DOHH2 (cell line): ENCODE measurements at regions not wholly inside any gene's neighbourhood (a gene's known extent, or its start where the extent isn't known, plus 50 kb on each side); places are given as distances from the start of the nearest gene placed in this dataset.

Experiments used
- H3F3A ChIP-seq: fragments of 200-600 bp; sonication (generic), shearing (Covaris generic); 2 replicates; pipeline ENCODE4 v1.6.0; 2016; ENCODE audit warnings: antibody characterized with exemption, mild to moderate bottlenecking; ENCODE audit not compliant: control insufficient read depth, insufficient read depth
- H3K27ac ChIP-seq: fragments of 200-600 bp; sonication (generic); 2 replicates; pipeline ENCODE4 v1.5.1; 2014; ENCODE audit warnings: low read depth, mild to moderate bottlenecking, low read length, moderate library complexity
- H3K27me3 ChIP-seq: fragments of 200-600 bp; sonication (generic); 2 replicates; pipeline ENCODE4 v1.6.1; 2014; ENCODE audit warnings: mild to moderate bottlenecking, low read length, mixed read lengths; ENCODE audit not compliant: control insufficient read depth
- H3K36me3 ChIP-seq: fragments of 200-600 bp; sonication (generic); 2 replicates; pipeline ENCODE4 v1.6.1; 2014; ENCODE audit warnings: mild to moderate bottlenecking, low read length, moderate library complexity, mixed read lengths; ENCODE audit not compliant: control insufficient read depth
- H3K4me1 ChIP-seq: fragments of 200-600 bp; sonication (generic); 2 replicates; pipeline ENCODE4 v1.6.1; 2014; ENCODE audit warnings: mild to moderate bottlenecking, low read length, mixed read lengths; ENCODE audit not compliant: control insufficient read depth
- H3K4me2 ChIP-seq: fragments of 200-600 bp; sonication (generic); 2 replicates; pipeline ENCODE4 v1.6.0; 2014; ENCODE audit warnings: mild to moderate bottlenecking, low read length, moderate library complexity
- H3K4me3 ChIP-seq: fragments of 200-600 bp; sonication (generic); 2 replicates; pipeline ENCODE4 v1.5.1; 2014; ENCODE audit warnings: mild to moderate bottlenecking, low read length, mixed read lengths
- H3K79me2 ChIP-seq: fragments of 200-600 bp; sonication (generic); 2 replicates; pipeline ENCODE4 v1.6.1; 2014; ENCODE audit warnings: mild to moderate bottlenecking, low read length, mixed read lengths; ENCODE audit not compliant: control insufficient read depth
- H3K9me2 ChIP-seq: fragments of 200-600 bp; sonication (generic); replicated peaks from 2 replicates; pipeline ENCODE4 v1.6.1; 2014; ENCODE audit warnings: mild to moderate bottlenecking, low read length, mixed read lengths; ENCODE audit not compliant: control insufficient read depth
- H3K9me3 ChIP-seq: fragments of 200-600 bp; sonication (generic); 2 replicates; pipeline ENCODE4 v1.6.1; 2014; ENCODE audit warnings: antibody characterized with exemption, low read length, mixed read lengths; ENCODE audit not compliant: control insufficient read depth, insufficient read depth
- H4K20me1 ChIP-seq: fragments of 200-600 bp; sonication (generic); 2 replicates; pipeline ENCODE4 v1.6.0; 2014; ENCODE audit warnings: low read depth, mild to moderate bottlenecking, antibody characterized with exemption, low read length, moderate library complexity; ENCODE audit not compliant: control insufficient read depth, insufficient read depth
- CTCF ChIP-seq: fragments of 200-600 bp; sonication (generic); IDR thresholded peaks from one replicate; pipeline ENCODE4 v1.5.1; 2014; ENCODE audit warnings: antibody characterized with exemption, mild to moderate bottlenecking, low read depth, low read length; ENCODE audit not compliant: poor library complexity, severe bottlenecking
- EZH2phosphoT487 ChIP-seq: fragments of 200-600 bp; sonication (generic); IDR thresholded peaks from 2 replicates; pipeline ENCODE4 v1.6.1; 2017; ENCODE audit warnings: borderline replicate concordance, mild to moderate bottlenecking, antibody characterized with exemption, low read length, moderate library complexity, mixed read lengths

GRCh38 chr13:50187352-50188029 is 172.2 kb downstream of the KCNRG start:
- Histone ChIP-seq H3K79me2 (no peaks in the 10 kb centered on the region), H3K9me2 (no peaks in the 10 kb centered on the region), H3K36me3 (no peaks in the 10 kb centered on the region), H3K27me3 (no peaks in the 10 kb centered on the region), H3K9me3 (no peaks in the 10 kb centered on the region), H3F3A (no peaks in the 10 kb centered on the region), H3K4me1 (no peaks in the 10 kb centered on the region), H3K27ac (no peak overlapping the region), H4K20me1 (no peaks in the 10 kb centered on the region), H3K4me2 (no peak overlapping the region), H3K4me3 (no peak overlapping the region)
- TF ChIP-seq CTCF (no peak), EZH2phosphoT487 (no peak)

- H3K27ac ChIP-seq, result no peak overlapping the region
- TF ChIP-seq EZH2phosphoT487 (no peak), CTCF (no peak)
- no peaks in the 10 kb centered on the region for H3K4me1 ChIP-seq
- H4K20me1 ChIP-seq, result no peaks in the 10 kb centered on the region
- H3K4me3 ChIP-seq, result no peak overlapping the region
- no peaks in the 10 kb centered on the region for H3K9me3 ChIP-seq
- no peaks in the 10 kb centered on the region for H3K27me3 ChIP-seq
- H3F3A ChIP-seq, result no peaks in the 10 kb centered on the region
- H3K79me2 ChIP-seq, result no peaks in the 10 kb centered on the region
- H3K9me2 ChIP-seq, result no peaks in the 10 kb centered on the region
- H3K4me2 ChIP-seq, result no peak overlapping the region
- no peaks in the 10 kb centered on the region for H3K36me3 ChIP-seq
Measured at GRCh38 chr13:50188696-50189095, 173.5 kb downstream of the KCNRG start.

GRCh38 chr13:50189450-50189849 is 174.2 kb downstream of the KCNRG start:
- no peaks in the 10 kb centered on the region for H3K27me3 ChIP-seq
- H3K36me3 ChIP-seq, result no peaks in the 10 kb centered on the region
- TF ChIP-seq EZH2phosphoT487, result no peak
- peak; percentile 33 for TF ChIP-seq CTCF
- no peaks in the 10 kb centered on the region for H3K4me1 ChIP-seq
- H3K9me3 ChIP-seq, result no peaks in the 10 kb centered on the region
- no peak overlapping the region for H3K27ac ChIP-seq
- H3K4me2 ChIP-seq, result no peak overlapping the region
- H3K9me2 ChIP-seq, result no peaks in the 10 kb centered on the region
- H3K79me2 ChIP-seq, result no peaks in the 10 kb centered on the region
- H4K20me1 ChIP-seq, result no peaks in the 10 kb centered on the region
- H3F3A ChIP-seq, result no peaks in the 10 kb centered on the region
- H3K4me3 ChIP-seq, result no peak overlapping the region
